Spleen (tissue), 7 donors: ENCODE measurements at regions not wholly inside any gene's neighbourhood (a gene's known extent, or its start where the extent isn't known, plus 50 kb on each side); places are given as distances from the start of the nearest gene placed in this dataset.

ENCODE experiments used
- POLR2A ChIP-seq, 3 donors: fragments of 450-650 bp; IDR thresholded peaks; one replicate each; pipeline ENCODE4 v1.5.1; 2017; ENCODE audit warnings: antibody characterized with exemption in 3 of 3, mild to moderate bottlenecking in 1 of 3
- TF ChIP-seq, protein P1 (sequence below), 11 experiments: fragments of 200-600 bp in 7 of 11; fragments of 450-650 bp in 4 of 11; sonication (generic) in 4 of 11; IDR thresholded peaks in 8 of 11; conservative IDR thresholded peaks in 3 of 11; 1 replicate in 7 of 11; 2 replicates in 4 of 11; pipeline versions ENCODE4 v1.4.0 to v1.8.0; 2016 to 2021; ENCODE audit warnings: antibody characterized with exemption in 11 of 11, inconsistent platforms in 4 of 11, mild to moderate bottlenecking in 1 of 11
- donor health status: DM: no; HTN: no; CAD: no; lungs with moderate emphysema.
- donor health status: DM: no; HTN: no; CAD: no.
- donor health status: DM: no; HTN: no; CAD: no.

DNA sequence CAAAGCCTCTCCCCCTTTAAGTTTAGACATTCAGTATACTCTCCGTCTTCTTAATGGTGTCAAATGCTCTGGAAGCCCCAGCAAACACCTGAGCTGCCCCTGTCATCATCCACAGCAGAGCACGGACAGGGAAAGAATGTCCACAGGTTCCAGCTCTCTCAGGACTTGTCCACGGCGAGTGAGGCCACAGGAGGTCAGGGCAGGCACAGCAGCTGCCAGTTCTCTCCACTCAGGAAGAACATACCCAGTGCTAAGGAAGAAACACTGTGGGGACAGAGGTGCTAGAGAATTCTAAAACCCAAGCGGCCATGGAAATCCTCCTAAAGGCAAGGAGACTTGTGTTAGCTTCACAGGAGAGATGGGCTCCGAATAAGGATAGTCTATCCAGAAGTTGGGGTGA, 132.0 kb upstream of the SERP2 start:
- TF ChIP-seq, protein P1, sequence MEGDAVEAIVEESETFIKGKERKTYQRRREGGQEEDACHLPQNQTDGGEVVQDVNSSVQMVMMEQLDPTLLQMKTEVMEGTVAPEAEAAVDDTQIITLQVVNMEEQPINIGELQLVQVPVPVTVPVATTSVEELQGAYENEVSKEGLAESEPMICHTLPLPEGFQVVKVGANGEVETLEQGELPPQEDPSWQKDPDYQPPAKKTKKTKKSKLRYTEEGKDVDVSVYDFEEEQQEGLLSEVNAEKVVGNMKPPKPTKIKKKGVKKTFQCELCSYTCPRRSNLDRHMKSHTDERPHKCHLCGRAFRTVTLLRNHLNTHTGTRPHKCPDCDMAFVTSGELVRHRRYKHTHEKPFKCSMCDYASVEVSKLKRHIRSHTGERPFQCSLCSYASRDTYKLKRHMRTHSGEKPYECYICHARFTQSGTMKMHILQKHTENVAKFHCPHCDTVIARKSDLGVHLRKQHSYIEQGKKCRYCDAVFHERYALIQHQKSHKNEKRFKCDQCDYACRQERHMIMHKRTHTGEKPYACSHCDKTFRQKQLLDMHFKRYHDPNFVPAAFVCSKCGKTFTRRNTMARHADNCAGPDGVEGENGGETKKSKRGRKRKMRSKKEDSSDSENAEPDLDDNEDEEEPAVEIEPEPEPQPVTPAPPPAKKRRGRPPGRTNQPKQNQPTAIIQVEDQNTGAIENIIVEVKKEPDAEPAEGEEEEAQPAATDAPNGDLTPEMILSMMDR (IDR thresholded peaks at IDR 0.05 in 8 of 11, conservative IDR thresholded peaks at IDR 0.05 in 3 of 11), result no peak
- TF ChIP-seq POLR2A (IDR thresholded peaks at IDR 0.05), result no peak
